ENCODE measurements at regions not wholly inside any gene's neighbourhood (a gene's known extent, or its start where the extent isn't known, plus 50 kb on each side); places are given as distances from the start of the nearest gene placed in this dataset.

GRCh38 chr2:137748533-137748932 lies 215.7 kb upstream of the HNMT start:
- no peak for TF ChIP-seq CTCF (IDR thresholded peaks at IDR 0.05; ENCODE audit: low read depth, low read length, missing input control)
- no peak for TF ChIP-seq NR2F2 (IDR thresholded peaks at IDR 0.05)
- no peak for TF ChIP-seq REST (IDR thresholded peaks at IDR 0.05)
- TF ChIP-seq TAF1 (conservative IDR thresholded peaks at IDR 0.05): no peak
- TF ChIP-seq FOXA1 (IDR thresholded peaks at IDR 0.05): no peak
- no peak for TF ChIP-seq JUND (IDR thresholded peaks at IDR 0.05)
- no peak for TF ChIP-seq YY1 (IDR thresholded peaks at IDR 0.05)
- no peak for TF ChIP-seq RXRA (IDR thresholded peaks at IDR 0.05)
- no peak for TF ChIP-seq MAX (IDR thresholded peaks at IDR 0.05)
- TF ChIP-seq GABPA (IDR thresholded peaks at IDR 0.05 in 1 of 2, conservative IDR thresholded peaks at IDR 0.05 in 1 of 2): no peak
